Mucosa of descending colon (tissue), 3 donors: ENCODE measurements at regions not wholly inside any gene's neighbourhood (a gene's known extent, or its start where the extent isn't known, plus 50 kb on each side); places are given as distances from the start of the nearest gene placed in this dataset.
A peak's percentile ranks its signal among the peaks of the same experiment; 100 is the strongest.

Experiments used
- ATAC-seq: fragments of 200-7000 bp; cut with Tn5 transposase; one replicate; pipeline ENCODE4 v1.9.1; 2020; ENCODE audit warnings: mild to moderate bottlenecking, moderate library complexity
- DNase-seq, 3 donors: peaks; one replicate each; pipeline ENCODE4 v3.0.0-alpha.2; 2020
- H3K36me3 ChIP-seq: fragments of 200-600 bp; one replicate; pipeline ENCODE4 v1.8.0; 2021; ENCODE audit warnings: low read depth, mild to moderate bottlenecking
- H3K4me1 ChIP-seq: fragments of 200-600 bp; one replicate; pipeline ENCODE4 v1.8.0; 2021; ENCODE audit warnings: low read depth, mild to moderate bottlenecking
- H3K4me3 ChIP-seq: fragments of 200-600 bp; one replicate; pipeline ENCODE4 v1.8.0; 2021; ENCODE audit warnings: mild to moderate bottlenecking
- H3K9me3 ChIP-seq: fragments of 200-600 bp; one replicate; pipeline ENCODE4 v1.8.0; 2021; ENCODE audit warnings: mild to moderate bottlenecking
- intact Hi-C, 2 donors: fragments of 100-400 bp; cut with DNase I in 1 of 2; cut with micrococcal nuclease in 1 of 2; formaldehyde crosslinking; loops; one replicate each; pipeline versions ENCODE4 v1.11.0 to v1.11.1; 2022; cut with DNase I, micrococcal nuclease
- TF ChIP-seq, protein P1 (sequence below): fragments of 200-600 bp; IDR thresholded peaks from one replicate; pipeline ENCODE4 v1.8.0; 2022; ENCODE audit warnings: antibody characterized with exemption, mild to moderate bottlenecking
- donor health status: DM: no; HTN: no; CAD: no; lungs with moderate emphysema.
- donor health status: DM: no; HTN: no; CAD: no.
- donor health status: DM: no; HTN: yes; CAD: no.

DNA sequence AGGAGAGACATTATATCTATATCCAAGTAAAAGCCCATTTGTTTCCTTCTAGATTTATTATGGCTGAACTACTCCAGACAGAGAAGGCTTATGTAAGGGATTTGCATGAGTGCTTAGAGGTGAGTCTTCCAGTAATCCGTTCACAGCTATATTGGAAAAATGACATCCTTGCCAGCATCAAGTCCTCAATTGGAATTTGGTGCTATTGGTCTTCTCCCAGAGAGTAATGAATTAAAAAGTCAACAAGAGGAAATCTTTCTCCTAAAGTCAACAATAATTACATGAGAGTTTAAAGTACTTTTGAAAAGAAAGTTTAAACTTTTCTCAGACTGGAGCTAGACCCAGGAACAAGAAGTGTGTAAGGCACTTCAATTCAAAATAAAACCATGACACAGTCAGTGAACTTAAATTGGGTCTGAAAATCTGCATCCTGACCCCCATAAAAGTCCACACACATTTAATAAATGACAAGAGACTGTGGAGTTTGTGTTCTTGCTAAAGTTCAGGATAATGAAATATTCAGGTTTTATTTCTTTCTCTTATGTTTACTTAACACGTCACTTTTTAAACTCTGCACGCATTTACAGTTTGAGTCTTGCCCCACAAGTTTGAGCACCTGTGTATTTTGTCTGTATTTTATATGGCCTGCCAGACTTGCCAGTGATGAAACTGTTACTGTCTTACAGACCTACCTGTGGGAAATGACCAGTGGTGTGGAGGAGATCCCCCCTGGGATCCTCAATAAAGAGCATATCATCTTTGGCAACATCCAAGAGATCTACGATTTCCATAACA is 268.2 kb upstream of the UMPS start:
- H3K4me3 ChIP-seq: no peak overlapping the region
- no peaks in the 10 kb centered on the region for H3K9me3 ChIP-seq
- ATAC-seq (peak; percentile 76), DNase-seq (no peak)
- TF ChIP-seq, protein P1, sequence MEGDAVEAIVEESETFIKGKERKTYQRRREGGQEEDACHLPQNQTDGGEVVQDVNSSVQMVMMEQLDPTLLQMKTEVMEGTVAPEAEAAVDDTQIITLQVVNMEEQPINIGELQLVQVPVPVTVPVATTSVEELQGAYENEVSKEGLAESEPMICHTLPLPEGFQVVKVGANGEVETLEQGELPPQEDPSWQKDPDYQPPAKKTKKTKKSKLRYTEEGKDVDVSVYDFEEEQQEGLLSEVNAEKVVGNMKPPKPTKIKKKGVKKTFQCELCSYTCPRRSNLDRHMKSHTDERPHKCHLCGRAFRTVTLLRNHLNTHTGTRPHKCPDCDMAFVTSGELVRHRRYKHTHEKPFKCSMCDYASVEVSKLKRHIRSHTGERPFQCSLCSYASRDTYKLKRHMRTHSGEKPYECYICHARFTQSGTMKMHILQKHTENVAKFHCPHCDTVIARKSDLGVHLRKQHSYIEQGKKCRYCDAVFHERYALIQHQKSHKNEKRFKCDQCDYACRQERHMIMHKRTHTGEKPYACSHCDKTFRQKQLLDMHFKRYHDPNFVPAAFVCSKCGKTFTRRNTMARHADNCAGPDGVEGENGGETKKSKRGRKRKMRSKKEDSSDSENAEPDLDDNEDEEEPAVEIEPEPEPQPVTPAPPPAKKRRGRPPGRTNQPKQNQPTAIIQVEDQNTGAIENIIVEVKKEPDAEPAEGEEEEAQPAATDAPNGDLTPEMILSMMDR: no peak
- no peaks in the 10 kb centered on the region for H3K36me3 ChIP-seq
- H3K4me1 ChIP-seq: peaks cover 9% of the 10 kb centered on the region
- intact Hi-C loops: loop anchor here in 1 of 2 donors (10.0 kb wide), 2 partner anchors 107 to 447 kb away; no protein-coding TSS in a partner anchor

DNA sequence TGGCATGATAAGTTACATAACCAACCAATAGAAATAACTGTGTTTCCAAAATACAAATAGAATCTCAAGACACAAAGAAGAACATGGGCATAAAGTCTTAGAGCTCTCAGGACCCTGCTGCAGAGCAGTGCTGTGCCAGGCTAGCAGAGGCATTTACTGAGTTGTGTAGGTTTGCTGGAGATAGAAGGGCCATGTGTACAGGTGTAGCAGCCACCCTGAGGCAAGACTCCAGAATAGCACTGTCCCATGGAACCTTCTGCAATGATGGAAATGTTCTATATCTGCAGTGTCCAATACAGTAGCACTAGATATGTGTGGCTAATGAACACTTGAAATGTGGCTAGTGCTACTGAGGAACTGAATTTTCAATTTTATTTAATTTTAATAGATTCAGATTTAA is 267.0 kb upstream of the UMPS start:
- TF ChIP-seq, protein P1: no peak
- Histone ChIP-seq H3K4me3 (no peak overlapping the region), H3K4me1 (peaks cover 9% of the 10 kb centered on the region), H3K36me3 (no peaks in the 10 kb centered on the region), H3K9me3 (no peaks in the 10 kb centered on the region)
- DNase-seq (no peak), ATAC-seq (no peak)
- intact Hi-C loops: loop anchor here in 1 of 2 donors (10.0 kb wide), 2 partner anchors 108 to 448 kb away; no protein-coding TSS in a partner anchor

DNA sequence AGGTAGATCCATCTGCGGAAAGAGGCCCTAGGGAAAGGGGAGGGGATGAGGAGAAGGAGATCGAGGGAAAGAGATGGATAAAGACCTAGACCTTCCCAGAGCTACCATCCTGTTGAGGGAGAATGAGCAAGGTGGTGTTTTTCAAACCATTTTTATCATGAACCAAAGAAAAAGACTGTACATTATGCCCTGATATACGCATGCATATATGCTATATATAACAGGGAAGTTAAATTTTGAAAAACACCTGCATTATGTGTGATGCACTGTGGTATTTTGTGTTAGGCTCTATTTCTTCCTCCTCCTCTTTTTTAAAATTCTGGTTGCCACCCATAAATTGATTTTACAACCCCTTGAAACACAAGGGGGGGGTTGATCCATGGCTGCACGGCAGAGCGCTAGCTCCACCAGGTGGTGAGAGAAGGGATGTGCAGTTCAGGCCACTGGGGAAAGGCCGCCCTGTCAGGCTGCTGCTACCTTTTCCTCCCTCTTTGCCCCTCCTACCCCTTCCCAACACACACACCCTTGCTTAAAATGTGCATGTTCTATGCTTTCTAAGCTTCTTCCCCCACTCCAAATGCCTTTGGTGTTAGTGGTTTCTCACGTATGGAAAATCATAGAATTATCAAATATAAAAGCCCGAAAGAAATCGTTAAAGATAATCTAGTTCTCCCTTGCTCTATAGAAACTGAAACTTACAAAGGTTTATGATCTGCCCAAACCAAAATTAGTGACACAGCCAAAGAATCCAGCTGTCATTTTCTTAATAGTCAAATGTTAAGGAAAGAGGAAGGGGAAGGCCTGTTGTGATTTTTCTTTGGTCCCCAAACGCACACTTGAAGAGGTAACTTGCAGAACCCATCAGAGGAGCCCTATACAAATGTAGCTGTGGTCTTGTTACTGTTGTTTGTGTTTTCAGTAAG is 262.0 kb upstream of the UMPS start:
- no peaks in the 10 kb centered on the region for H3K9me3 ChIP-seq
- H3K4me3 ChIP-seq: no peak overlapping the region
- intact Hi-C loops: loop anchor here (5.0 to 10.0 kb wide), 3 partner anchors 113 to 453 kb away; no protein-coding TSS in a partner anchor
- ATAC-seq (peak; percentile 97), DNase-seq (peak in 2 of 3 donors; percentile 55 to 72)
- TF ChIP-seq, protein P1: peak; percentile 84
- H3K4me1 ChIP-seq: no peaks in the 10 kb centered on the region
- no peaks in the 10 kb centered on the region for H3K36me3 ChIP-seq

DNA sequence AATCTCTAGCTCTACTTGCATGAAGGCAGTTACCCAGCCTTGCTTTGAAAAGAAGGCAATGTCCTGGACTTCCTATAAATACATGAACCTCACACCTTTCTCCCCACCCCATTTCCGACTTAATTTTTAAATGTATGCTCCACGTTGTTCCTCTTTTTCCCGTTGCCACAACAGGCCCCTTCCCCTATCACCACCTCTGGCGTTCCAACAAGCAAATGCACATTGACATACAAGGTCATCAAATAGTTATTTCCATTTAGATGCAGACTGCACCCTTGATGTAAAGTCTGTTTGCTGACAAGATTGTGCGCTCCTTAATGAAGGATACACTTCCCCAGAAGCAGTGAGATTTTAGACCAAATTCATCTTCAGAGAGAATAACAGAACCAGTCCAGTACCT is 260.7 kb upstream of the UMPS start:
- TF ChIP-seq, protein P1: no peak
- Histone ChIP-seq H3K4me3 (no peak overlapping the region), H3K9me3 (no peaks in the 10 kb centered on the region), H3K4me1 (no peaks in the 10 kb centered on the region), H3K36me3 (no peaks in the 10 kb centered on the region)
- DNase-seq (no peak), ATAC-seq (no peak)
- intact Hi-C loops: loop anchor here (5.0 to 10.0 kb wide), 3 partner anchors 115 to 455 kb away; no protein-coding TSS in a partner anchor

DNA sequence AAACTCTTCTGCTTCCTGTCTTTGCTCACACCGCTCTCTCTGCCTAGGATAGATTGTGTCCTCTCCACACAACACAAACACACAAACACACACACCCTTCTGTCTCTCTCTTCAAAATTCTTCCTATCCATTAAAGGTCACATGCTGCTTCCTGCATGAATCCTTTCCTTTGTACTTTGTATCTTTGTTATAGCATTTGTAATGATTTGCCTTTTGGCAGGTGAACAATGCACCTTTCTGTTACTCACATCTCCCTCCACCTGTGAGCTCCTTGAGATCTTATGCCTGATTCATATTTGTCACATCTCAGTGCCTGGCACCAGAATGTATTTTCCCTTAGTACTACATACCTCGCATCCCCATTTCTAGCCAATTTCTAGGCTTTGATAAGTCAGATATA is 251.4 kb upstream of the UMPS start:
- Histone ChIP-seq H3K36me3 (no peaks in the 10 kb centered on the region), H3K4me1 (no peaks in the 10 kb centered on the region), H3K9me3 (no peaks in the 10 kb centered on the region), H3K4me3 (no peak overlapping the region)
- intact Hi-C loops: no loop called here
- TF ChIP-seq, protein P1: no peak
- ATAC-seq: peak; percentile 79
- no peak for DNase-seq
